ENCODE measurements at regions not wholly inside any gene's neighbourhood (a gene's known extent, or its start where the extent isn't known, plus 50 kb on each side); places are given as distances from the start of the nearest gene placed in this dataset.

- no peak overlapping the region for H3K27ac ChIP-seq (ENCODE audit: low read length)
- no peaks in the 10 kb centered on the region for H3K9me3 ChIP-seq (ENCODE audit: insufficient read depth, low read length, severe bottlenecking)
- H3K79me2 ChIP-seq (ENCODE audit: insufficient read depth, low read length), result no peaks in the 10 kb centered on the region
- ATAC-seq (ENCODE audit: insufficient read depth, low read depth) (no peak), DNase-seq (no peak)
- TF ChIP-seq CTCF (IDR thresholded peaks at IDR 0.05; ENCODE audit: borderline replicate concordance, extremely low read depth, low read length, poor library complexity, severe bottlenecking), result no peak
- no peak for TF ChIP-seq EZH2 (IDR thresholded peaks at IDR 0.05; ENCODE audit: borderline replicate concordance, low read depth, low read length, severe bottlenecking)
- H3K9ac ChIP-seq (ENCODE audit: low read depth, low read length), result no peak overlapping the region
- H2AFZ ChIP-seq (ENCODE audit: low read depth, low read length), result no peak overlapping the region
- no peaks in the 10 kb centered on the region for H3K36me3 ChIP-seq (ENCODE audit: insufficient read depth, low read length)
- peaks cover 14% of the 10 kb centered on the region for H3K27me3 ChIP-seq (ENCODE audit: insufficient read depth, low read length, poor library complexity)
- H3K4me1 ChIP-seq (ENCODE audit: insufficient read depth, low read length), result no peaks in the 10 kb centered on the region
- no peak overlapping the region for H3K4me2 ChIP-seq (ENCODE audit: insufficient read depth, low read length)
- H3K4me3 ChIP-seq (ENCODE audit: low read depth in 1 of 2, low read length in 2 of 2), result no peak overlapping the region
- H4K20me1 ChIP-seq (ENCODE audit: insufficient read depth, low read length), result no peaks in the 10 kb centered on the region
These were observed 93.2 kb upstream of the ARL4C start for GRCh38 chr2:234590076-234590475.

DNA sequence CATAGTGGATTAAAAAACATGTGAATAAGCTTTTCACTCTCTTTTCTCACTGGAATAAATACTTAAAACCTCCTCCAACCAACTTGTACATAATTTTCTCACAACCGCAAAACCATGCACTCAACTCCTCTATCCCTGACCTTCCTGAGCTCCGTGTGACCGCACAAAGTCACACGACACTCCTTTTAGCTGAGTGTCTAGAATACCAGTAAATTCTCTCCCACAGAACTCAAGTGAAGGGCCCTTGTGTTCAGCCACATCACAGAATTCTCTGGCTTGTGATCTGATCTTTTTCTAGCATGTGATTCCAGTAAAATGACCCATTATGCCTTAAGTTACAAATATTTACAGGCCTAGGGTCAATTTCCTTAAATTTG, 91.2 kb upstream of the ARL4C start:
- Histone ChIP-seq H3K4me2 (ENCODE audit: insufficient read depth, low read length) (no peak overlapping the region), H3K4me1 (ENCODE audit: insufficient read depth, low read length) (no peaks in the 10 kb centered on the region), H3K9ac (ENCODE audit: low read depth, low read length) (no peak overlapping the region), H3K36me3 (ENCODE audit: insufficient read depth, low read length) (no peaks in the 10 kb centered on the region), H3K79me2 (ENCODE audit: insufficient read depth, low read length) (no peaks in the 10 kb centered on the region), H3K9me3 (ENCODE audit: insufficient read depth, low read length, severe bottlenecking) (no peaks in the 10 kb centered on the region), H3K4me3 (ENCODE audit: low read depth in 1 of 2, low read length in 2 of 2) (no peak overlapping the region), H3K27ac (ENCODE audit: low read length) (no peak overlapping the region), H4K20me1 (ENCODE audit: insufficient read depth, low read length) (no peaks in the 10 kb centered on the region), H2AFZ (ENCODE audit: low read depth, low read length) (no peak overlapping the region), H3K27me3 (ENCODE audit: insufficient read depth, low read length, poor library complexity) (peaks cover 10% of the 10 kb centered on the region)
- DNase-seq (no peak), ATAC-seq (ENCODE audit: insufficient read depth, low read depth) (no peak)
- TF ChIP-seq CTCF (IDR thresholded peaks at IDR 0.05; ENCODE audit: borderline replicate concordance, extremely low read depth, low read length, poor library complexity, severe bottlenecking), result no peak
- no peak for TF ChIP-seq EZH2 (IDR thresholded peaks at IDR 0.05; ENCODE audit: borderline replicate concordance, low read depth, low read length, severe bottlenecking)

DNA sequence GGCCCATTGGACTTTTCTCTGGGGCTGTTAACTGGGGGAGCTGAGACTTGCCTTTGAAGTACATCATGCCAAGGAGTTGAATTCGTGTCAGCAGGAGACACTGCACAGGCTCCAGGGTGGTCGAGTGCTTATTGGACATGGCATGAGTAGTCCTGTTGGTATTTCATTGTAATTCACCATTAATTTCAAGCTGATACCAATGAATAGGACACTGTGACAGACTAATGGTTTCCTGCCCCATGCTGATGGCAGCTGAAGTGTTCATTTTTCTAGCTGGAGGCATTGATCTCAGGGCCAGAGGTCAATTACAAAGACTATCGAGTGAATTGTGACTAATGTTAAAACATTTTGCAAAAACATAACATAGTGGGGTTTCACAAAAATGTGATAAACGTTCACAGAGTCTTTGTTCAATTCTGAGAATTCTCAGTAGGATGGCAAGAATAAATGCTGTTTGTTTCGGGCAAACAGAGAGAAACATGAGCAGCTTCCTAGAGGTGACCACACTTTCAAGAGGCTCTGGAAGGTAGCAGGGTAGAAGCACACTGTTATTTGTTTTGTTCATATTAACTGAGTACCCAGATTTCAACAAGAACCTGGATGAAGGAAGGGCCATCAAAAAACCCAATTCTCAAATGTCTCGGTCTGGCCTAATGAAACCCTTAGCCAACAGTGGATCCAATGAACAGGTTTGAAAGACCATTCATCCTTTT, 90.6 kb upstream of the ARL4C start:
- Histone ChIP-seq H4K20me1 (ENCODE audit: insufficient read depth, low read length) (no peaks in the 10 kb centered on the region), H3K9me3 (ENCODE audit: insufficient read depth, low read length, severe bottlenecking) (no peaks in the 10 kb centered on the region), H3K79me2 (ENCODE audit: insufficient read depth, low read length) (no peaks in the 10 kb centered on the region), H3K27me3 (ENCODE audit: insufficient read depth, low read length, poor library complexity) (peaks cover 8% of the 10 kb centered on the region), H2AFZ (ENCODE audit: low read depth, low read length) (no peak overlapping the region), H3K27ac (ENCODE audit: low read length) (no peak overlapping the region), H3K4me3 (ENCODE audit: low read depth in 1 of 2, low read length in 2 of 2) (no peak overlapping the region), H3K4me1 (ENCODE audit: insufficient read depth, low read length) (no peaks in the 10 kb centered on the region), H3K4me2 (ENCODE audit: insufficient read depth, low read length) (no peak overlapping the region), H3K9ac (ENCODE audit: low read depth, low read length) (no peak overlapping the region), H3K36me3 (ENCODE audit: insufficient read depth, low read length) (no peaks in the 10 kb centered on the region)
- no peak for DNase-seq
- no peak for ATAC-seq (ENCODE audit: insufficient read depth, low read depth)
- TF ChIP-seq CTCF (IDR thresholded peaks at IDR 0.05; ENCODE audit: borderline replicate concordance, extremely low read depth, low read length, poor library complexity, severe bottlenecking) (no peak), EZH2 (IDR thresholded peaks at IDR 0.05; ENCODE audit: borderline replicate concordance, low read depth, low read length, severe bottlenecking) (no peak)

Data from DND-41 (cell line).